ENCODE measurements at regions not wholly inside any gene's neighbourhood (a gene's known extent, or its start where the extent isn't known, plus 50 kb on each side); places are given as distances from the start of the nearest gene placed in this dataset.

GRCh38 chr18:28559511-28559910 is 382.6 kb upstream of the CDH2 start:
- no peak for DNase-seq

- DNase-seq = no peak
Measured at GRCh38 chr18:28541934-28542333, 365.0 kb upstream of the CDH2 start.

- DNase-seq = no peak
Measured at GRCh38 chr18:28541276-28541930, 364.5 kb upstream of the CDH2 start.

GRCh38 chr18:28529644-28530043 is 352.7 kb upstream of the CDH2 start:
- no peak for DNase-seq

- DNase-seq = no peak
Measured at GRCh38 chr18:28526196-28526595, 349.3 kb upstream of the CDH2 start.

- DNase-seq = no peak
Measured at GRCh38 chr18:28523758-28524475, 347.0 kb upstream of the CDH2 start.

- DNase-seq = no peak
Measured at GRCh38 chr18:28522236-28522635, 345.3 kb upstream of the CDH2 start.

- DNase-seq = no peak
Measured at GRCh38 chr18:28519997-28520396, 343.1 kb upstream of the CDH2 start.

GRCh38 chr18:28514699-28515098 is 337.8 kb upstream of the CDH2 start:
- DNase-seq = no peak

- DNase-seq = no peak
Measured at GRCh38 chr18:28512357-28512756, 335.4 kb upstream of the CDH2 start.

- DNase-seq = no peak
Measured at GRCh38 chr18:28511413-28511821, 334.5 kb upstream of the CDH2 start.

GRCh38 chr18:28510210-28510609 is 333.3 kb upstream of the CDH2 start:
- no peak for DNase-seq

- no peak for DNase-seq
Measured at GRCh38 chr18:28504066-28504465, 327.1 kb upstream of the CDH2 start.

- DNase-seq = no peak
Measured at GRCh38 chr18:28494151-28494550, 317.2 kb upstream of the CDH2 start.

- no peak for DNase-seq
Measured at GRCh38 chr18:28485918-28486317, 309.0 kb upstream of the CDH2 start.

- DNase-seq = no peak
Measured at GRCh38 chr18:28485210-28485801, 308.4 kb upstream of the CDH2 start.

- no peak for DNase-seq
Measured at GRCh38 chr18:28478531-28478930, 301.6 kb upstream of the CDH2 start.

GRCh38 chr18:28476302-28476701 is 299.4 kb upstream of the CDH2 start:
- no peak for DNase-seq

- DNase-seq = no peak
Measured at GRCh38 chr18:28469946-28470345, 293.0 kb upstream of the CDH2 start.

GRCh38 chr18:28468901-28469300 is 292.0 kb upstream of the CDH2 start:
- DNase-seq = no peak

- DNase-seq = no peak
Measured at GRCh38 chr18:28466204-28466603, 289.3 kb upstream of the CDH2 start.

- DNase-seq = no peak
Measured at GRCh38 chr18:28459587-28459986, 282.7 kb upstream of the CDH2 start.

GRCh38 chr18:28458751-28459150 is 281.8 kb upstream of the CDH2 start:
- no peak for DNase-seq

- DNase-seq = no peak
Measured at GRCh38 chr18:28457784-28458183, 280.9 kb upstream of the CDH2 start.

All from suppressor macrophage (primary cell).